GM12878 (cell line): ENCODE measurements at regions not wholly inside any gene's neighbourhood (a gene's known extent, or its start where the extent isn't known, plus 50 kb on each side); places are given as distances from the start of the nearest gene placed in this dataset.

Experiments
- ATAC-seq: fragments of 200-7000 bp; cut with Tn5 transposase; 3 replicates; pipeline ENCODE4 v1.9.1; 2020; ENCODE audit warnings: mild to moderate bottlenecking, moderate library complexity
- BruUV-seq: library from RNA; stranded (reverse); fragments of 400-500 nt; replicated peaks from 2 replicates; lab custom pipeline; 2021; lab: Mats Ljungman, UMichigan
- CTCF ChIA-PET: fragments of 300-600 bp; sonication (Branson Sonifier 250); formaldehyde crosslinking; extraction: SDS; loops from one replicate; lab custom pipeline; 2021; ENCODE audit warnings: inconsistent platforms; lab: Yijun Ruan, JAX
- POLR2A ChIA-PET: fragments of 350-600 bp; formaldehyde crosslinking; extraction: SDS; loops from one replicate; lab custom pipeline; 2021; ENCODE audit warnings: inconsistent platforms; lab: Charles Lee
- RAD21 ChIA-PET: fragments of 300-600 bp; sonication (Branson Sonifier 250); formaldehyde crosslinking; loops from one replicate; lab custom pipeline; 2023; ENCODE audit warnings: antibody characterized with exemption; ENCODE audit not compliant: unreplicated experiment; lab: Charles Lee
- SMC1A ChIA-PET: fragments of 300-600 bp; sonication (Branson Sonifier 250); formaldehyde crosslinking; loops from one replicate; lab custom pipeline; 2023; ENCODE audit not compliant: unreplicated experiment, uncharacterized antibody; lab: Charles Lee
- DNase-seq: peaks from one replicate; pipeline ENCODE4 v3.0.0-alpha.2; 2011; ENCODE audit warnings: low read depth, low spot score
- FAIRE-seq: peaks from 3 replicates; lab custom pipeline; 2011; peaks lifted over from hg19 to GRCh38; lab: Jason Lieb, UNC
- H2AFZ ChIP-seq: 2 replicates; pipeline ENCODE4 v1.6.0; 2011; ENCODE audit warnings: low read depth, low read length, control low read depth; ENCODE audit not compliant: control insufficient read depth
- H3K27ac ChIP-seq: 2 replicates; pipeline ENCODE4 v1.5.1; 2011; ENCODE audit warnings: control low read depth; ENCODE audit not compliant: control insufficient read depth, insufficient read depth
- H3K27me3 ChIP-seq, 2 experiments: replicated peaks in 1 of 2; 2 replicates each; pipeline versions ENCODE4 v1.6.0 to v1.6.1; 2011; ENCODE audit warnings: low read length in 1 of 2; ENCODE audit not compliant: control insufficient read depth in 2 of 2, insufficient read depth in 2 of 2
- H3K36me3 ChIP-seq, 2 experiments: 2 replicates each; pipeline ENCODE4 v1.5.1; 2011; ENCODE audit warnings: low read length in 1 of 2; ENCODE audit not compliant: control insufficient read depth in 2 of 2, insufficient read depth in 2 of 2
- H3K4me1 ChIP-seq: 2 replicates; pipeline ENCODE4 v1.6.1; 2011; ENCODE audit warnings: mild to moderate bottlenecking, low read length, moderate library complexity, mixed read lengths; ENCODE audit not compliant: control insufficient read depth, insufficient read depth
- H3K4me2 ChIP-seq: 2 replicates; pipeline ENCODE4 v1.6.0; 2011; ENCODE audit warnings: control low read depth; ENCODE audit not compliant: control insufficient read depth, insufficient read depth
- H3K4me3 ChIP-seq: fragments of 200-600 bp; sonication (generic); 2 replicates; pipeline ENCODE4 v1.5.1; 2016
- H3K79me2 ChIP-seq: 2 replicates; pipeline ENCODE4 v1.6.0; 2011; ENCODE audit warnings: low read length; ENCODE audit not compliant: control insufficient read depth, insufficient read depth
- H3K9ac ChIP-seq: 2 replicates; pipeline ENCODE4 v1.8.0; 2011; ENCODE audit warnings: low read length, control low read depth, mixed read lengths; ENCODE audit not compliant: control insufficient read depth, insufficient read depth
- H3K9me3 ChIP-seq: replicated peaks from 3 replicates; pipeline ENCODE4 v1.5.1; 2011; ENCODE audit warnings: mild to moderate bottlenecking, low read length; ENCODE audit not compliant: control insufficient read depth, insufficient read depth
- H4K20me1 ChIP-seq: 2 replicates; pipeline ENCODE4 v1.6.0; 2011; ENCODE audit not compliant: control insufficient read depth, insufficient read depth
- ATF7 ChIP-seq: fragments of 450-650 bp; IDR thresholded peaks from 2 replicates; pipeline ENCODE4 v1.6.1; 2016; ENCODE audit warnings: low read depth, mild to moderate bottlenecking
- BACH1 ChIP-seq: fragments of 450-650 bp; IDR thresholded peaks from 2 replicates; pipeline ENCODE4 v1.6.1; 2017; ENCODE audit warnings: mild to moderate bottlenecking, borderline replicate concordance
- BMI1 ChIP-seq: fragments of 450-650 bp; IDR thresholded peaks from 2 replicates; pipeline ENCODE4 v1.6.1; 2016; ENCODE audit warnings: mild to moderate bottlenecking, moderate library complexity, borderline replicate concordance
- CHD2 ChIP-seq: IDR thresholded peaks from 2 replicates; pipeline ENCODE4 v1.6.1; 2011; ENCODE audit warnings: low read depth, low read length, improper control_type of control experiment, borderline replicate concordance
- CTCF ChIP-seq, 3 experiments: IDR thresholded peaks in 2 of 3; conservative IDR thresholded peaks in 1 of 3; 2 replicates each; pipeline ENCODE4 v1.5.1; 2011; ENCODE audit warnings: low read depth in 3 of 3, low read length in 3 of 3, mild to moderate bottlenecking in 3 of 3, control low read depth in 2 of 3, moderate library complexity in 2 of 3, inconsistent platforms in 1 of 3, mixed read lengths in 1 of 3; ENCODE audit not compliant: control insufficient read depth in 2 of 3, insufficient read depth in 1 of 3; ENCODE audit errors: extremely low read depth in 1 of 3
- EGR1 ChIP-seq, 2 experiments: IDR thresholded peaks; 1 replicate in 1 of 2; 2 replicates in 1 of 2; pipeline ENCODE4 v1.6.1; 2011 to 2012; ENCODE audit warnings: low read depth in 2 of 2, low read length in 2 of 2, borderline replicate concordance in 1 of 2, mild to moderate bottlenecking in 1 of 2, moderate library complexity in 1 of 2
- HCFC1 ChIP-seq: fragments of 150-350 bp; IDR thresholded peaks from 2 replicates; pipeline ENCODE4 v1.6.1; 2014; ENCODE audit warnings: low read length
- IKZF1 ChIP-seq: fragments of 450-650 bp; conservative IDR thresholded peaks from 2 replicates; pipeline ENCODE4 v1.6.1; 2017; ENCODE audit warnings: antibody characterized with exemption, mild to moderate bottlenecking
- KLF5 ChIP-seq: fragments of 450-650 bp; IDR thresholded peaks from 2 replicates; pipeline ENCODE4 v1.6.1; 2014; ENCODE audit warnings: mild to moderate bottlenecking; ENCODE audit not compliant: partially characterized antibody
- MTA3 ChIP-seq: IDR thresholded peaks from 2 replicates; pipeline ENCODE4 v1.6.1; 2012; ENCODE audit warnings: low read length, inconsistent platforms, borderline replicate concordance
- NFXL1 ChIP-seq: fragments of 450-650 bp; IDR thresholded peaks from 2 replicates; pipeline ENCODE4 v1.6.1; 2017; ENCODE audit warnings: antibody characterized with exemption, mild to moderate bottlenecking, borderline replicate concordance
- PAX8 ChIP-seq: fragments of 450-650 bp; IDR thresholded peaks from 2 replicates; pipeline ENCODE4 v1.6.1; 2017; ENCODE audit warnings: mild to moderate bottlenecking, moderate library complexity
- POU2F2 ChIP-seq: IDR thresholded peaks from 3 replicates; pipeline ENCODE4 v1.6.1; 2011; ENCODE audit warnings: low read depth, mild to moderate bottlenecking, low read length, borderline replicate concordance
- SKIL ChIP-seq: fragments of 450-650 bp; IDR thresholded peaks from 2 replicates; pipeline ENCODE4 v1.6.1; 2017; ENCODE audit warnings: mild to moderate bottlenecking, low read depth, inconsistent platforms; ENCODE audit not compliant: poor library complexity, severe bottlenecking
- SMARCA5 ChIP-seq: fragments of 450-650 bp; IDR thresholded peaks from 2 replicates; pipeline ENCODE4 v1.6.1; 2017; ENCODE audit warnings: mild to moderate bottlenecking
- SUPT20H ChIP-seq: IDR thresholded peaks from 2 replicates; pipeline ENCODE4 v1.6.1; 2011; ENCODE audit warnings: low read depth, mild to moderate bottlenecking, low read length, moderate library complexity, borderline replicate concordance; ENCODE audit not compliant: control insufficient read depth
- ZNF217 ChIP-seq: fragments of 450-650 bp; IDR thresholded peaks from 2 replicates; pipeline ENCODE4 v1.6.1; 2017; ENCODE audit warnings: antibody characterized with exemption, mild to moderate bottlenecking
- WGBS: methylation state at CpG from one replicate; pipeline ENCODE4 v1.1.6; 2016; ENCODE audit warnings: low lambda C conversion rate; ENCODE audit not compliant: insufficient replicate concordance, insufficient coverage; ENCODE audit errors: missing lambda C conversion rate; 5-methylcytosine and 5-hydroxymethylcytosine counted together
- in situ Hi-C: fragments of 300-500 bp; cut with MboI; formaldehyde crosslinking; loops from 9 replicates; pipeline ENCODE4 v1.14.3; 2018; ENCODE audit warnings: mixed read lengths
- intact Hi-C: fragments of 100-400 bp; cut with micrococcal nuclease; formaldehyde crosslinking; loops from one replicate; pipeline ENCODE4 v1.14.2; 2022; ENCODE audit not compliant: unreplicated experiment
- TF ChIP-seq, protein P1 (sequence below): IDR thresholded peaks from 2 replicates; pipeline ENCODE4 v1.6.1; 2012; ENCODE audit warnings: low read depth, low read length, improper control_type of control experiment

DNA sequence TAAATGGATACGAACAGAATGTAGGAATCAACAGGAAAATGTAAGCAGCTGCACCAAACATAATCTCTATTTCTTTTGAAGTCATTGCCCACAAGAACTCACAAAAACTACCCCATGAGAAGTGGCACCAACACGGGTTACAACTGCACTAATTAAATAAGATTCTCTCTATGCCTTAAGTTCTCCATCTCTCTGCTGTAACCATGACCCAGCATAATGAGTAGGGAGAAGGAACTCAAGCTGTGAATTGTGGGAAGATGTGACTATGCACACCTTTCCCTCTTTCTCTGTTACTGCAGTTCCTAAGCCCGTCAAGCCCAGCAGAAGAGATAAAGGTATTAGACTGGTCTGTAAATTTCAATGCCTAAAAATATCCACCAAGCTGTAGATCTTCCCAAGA lies 614.0 kb downstream of the USP25 start:
- SMC1A ChIA-PET, result no interaction called here
- Histone ChIP-seq H3K9me3 (no peaks in the 10 kb centered on the region), H2AFZ (no peak overlapping the region), H3K4me2 (no peak overlapping the region), H3K27ac (no peak overlapping the region), H3K79me2 (no peaks in the 10 kb centered on the region), H4K20me1 (no peaks in the 10 kb centered on the region), H3K27me3 (no peaks in the 10 kb centered on the region), H3K4me1 (no peaks in the 10 kb centered on the region), H3K9ac (no peak overlapping the region), H3K4me3 (no peak overlapping the region), H3K36me3 (no peaks in the 10 kb centered on the region)
- DNase-seq, result no peak
- no TSS peak for BruUV-seq
- no peak for TF ChIP-seq SUPT20H
- TF ChIP-seq CTCF (IDR thresholded peaks at IDR 0.05 in 2 of 3, conservative IDR thresholded peaks at IDR 0.05 in 1 of 3; ENCODE audit: control insufficient read depth in 2 of 3, extremely low read depth in 1 of 3, insufficient read depth in 1 of 3, low read depth in 3 of 3, low read length in 3 of 3), result no peak
- TF ChIP-seq MTA3, result no peak
- TF ChIP-seq POU2F2, result no peak
- no peak for TF ChIP-seq CHD2
- no peak for TF ChIP-seq SMARCA5
- TF ChIP-seq ZNF217, result no peak
- TF ChIP-seq HCFC1, result no peak
- TF ChIP-seq ATF7, result no peak
- no peak for TF ChIP-seq NFXL1
- TF ChIP-seq IKZF1, result no peak
- no peak for TF ChIP-seq BMI1
- no peak for TF ChIP-seq EGR1 (IDR thresholded peaks at IDR 0.05; ENCODE audit: borderline replicate concordance in 1 of 2, low read depth in 2 of 2, low read length in 2 of 2)
- no peak for TF ChIP-seq SKIL
- TF ChIP-seq KLF5, result no peak
- no peak for TF ChIP-seq BACH1
- TF ChIP-seq, protein P1, sequence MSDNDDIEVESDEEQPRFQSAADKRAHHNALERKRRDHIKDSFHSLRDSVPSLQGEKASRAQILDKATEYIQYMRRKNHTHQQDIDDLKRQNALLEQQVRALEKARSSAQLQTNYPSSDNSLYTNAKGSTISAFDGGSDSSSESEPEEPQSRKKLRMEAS, result no peak
- TF ChIP-seq PAX8, result no peak
- in situ Hi-C loops (no loop called here), intact Hi-C loops (no loop called here)
- 6% methylated on average over 3 of the region's 3 CpGs for WGBS
- CTCF ChIA-PET, result interaction anchor here (1.2 kb wide), 1 partner anchor 13 kb away, joined by 3 read pairs; no protein-coding TSS in a partner anchor
- RAD21 ChIA-PET, result no interaction called here
- POLR2A ChIA-PET, result no interaction called here
- ATAC-seq, result no peak
- no peak for FAIRE-seq
